GM23338 (cell line): ENCODE measurements at regions not wholly inside any gene's neighbourhood (a gene's known extent, or its start where the extent isn't known, plus 50 kb on each side); places are given as distances from the start of the nearest gene placed in this dataset.

Experiments
- ATAC-seq: fragments of 200-7000 bp; cut with Tn5 transposase; 3 replicates; pipeline ENCODE4 v1.9.1; 2020
- DNase-seq: peaks from one replicate; pipeline ENCODE4 v3.0.0-alpha.2; 2015; ENCODE audit warnings: low spot score
- H2AFZ ChIP-seq: fragments of 200-600 bp; sonication (generic); 2 replicates; pipeline ENCODE4 v1.8.0; 2016; ENCODE audit warnings: antibody characterized with exemption, mild to moderate bottlenecking, moderate library complexity
- H3F3A ChIP-seq: fragments of 200-600 bp; sonication (generic); replicated peaks from 2 replicates; pipeline ENCODE4 v1.8.0; 2017; ENCODE audit warnings: antibody characterized with exemption, mixed run types, low read depth
- H3K27ac ChIP-seq: fragments of 200-600 bp; sonication (generic); 2 replicates; pipeline ENCODE4 v1.6.1; 2016; ENCODE audit warnings: low read depth
- H3K27me3 ChIP-seq: fragments of 200-600 bp; sonication (generic); 2 replicates; pipeline ENCODE4 v1.8.0; 2016; ENCODE audit warnings: mild to moderate bottlenecking, mixed run types, moderate library complexity; ENCODE audit not compliant: insufficient read depth
- H3K36me3 ChIP-seq: fragments of 200-600 bp; sonication (generic); 2 replicates; pipeline ENCODE4 v1.8.0; 2016; ENCODE audit warnings: mild to moderate bottlenecking; ENCODE audit not compliant: insufficient read depth
- H3K4me1 ChIP-seq: fragments of 200-600 bp; sonication (generic); 2 replicates; pipeline ENCODE4 v1.8.0; 2016; ENCODE audit warnings: mild to moderate bottlenecking, moderate library complexity; ENCODE audit not compliant: insufficient read depth
- H3K4me2 ChIP-seq: fragments of 200-600 bp; sonication (generic); 2 replicates; pipeline ENCODE4 v1.7.1; 2017; ENCODE audit warnings: mixed run types
- H3K4me3 ChIP-seq: fragments of 200-600 bp; sonication (generic); 2 replicates; pipeline ENCODE4 v1.6.1; 2016; ENCODE audit warnings: mixed run types
- H3K79me2 ChIP-seq: fragments of 200-600 bp; sonication (generic); replicated peaks from 2 replicates; pipeline ENCODE4 v1.8.0; 2017; ENCODE audit warnings: mild to moderate bottlenecking; ENCODE audit not compliant: insufficient read depth
- H3K9me2 ChIP-seq: fragments of 200-600 bp; sonication (generic); 2 replicates; pipeline ENCODE4 v1.8.0; 2017; ENCODE audit not compliant: insufficient read depth
- H4K20me1 ChIP-seq: fragments of 200-600 bp; sonication (generic); replicated peaks from 2 replicates; pipeline ENCODE4 v1.8.0; 2017; ENCODE audit warnings: mild to moderate bottlenecking; ENCODE audit not compliant: insufficient read depth
- H3K27ac Mint-ChIP-seq: 2 replicates; pipeline ENCODE4 v1.8.0; 2020; ENCODE audit warnings: inconsistent platforms, mild to moderate bottlenecking, moderate library complexity, mixed read lengths
- H3K27me3 Mint-ChIP-seq: 3 replicates; pipeline ENCODE4 v1.8.0; 2022; ENCODE audit warnings: low read depth, mild to moderate bottlenecking, moderate library complexity, mixed read lengths, inconsistent platforms; ENCODE audit not compliant: insufficient read depth, poor library complexity
- H3K36me3 Mint-ChIP-seq: 3 replicates; pipeline ENCODE4 v1.8.0; 2021; ENCODE audit warnings: low read depth, mild to moderate bottlenecking, inconsistent platforms, moderate library complexity, mixed read lengths
- H3K4me1 Mint-ChIP-seq: 3 replicates; pipeline ENCODE4 v1.8.0; 2020; ENCODE audit warnings: mild to moderate bottlenecking, inconsistent platforms, mixed read lengths
- H3K4me3 Mint-ChIP-seq: 3 replicates; pipeline ENCODE4 v1.8.0; 2021; ENCODE audit warnings: moderate library complexity, mild to moderate bottlenecking, inconsistent platforms, mixed read lengths
- H3K9me3 Mint-ChIP-seq: 3 replicates; pipeline ENCODE4 v1.8.0; 2020; ENCODE audit warnings: moderate library complexity, mild to moderate bottlenecking, inconsistent platforms, mixed read lengths
- CTCF ChIP-seq, 2 experiments: fragments of 200-600 bp in 1 of 2; sonication (generic) in 1 of 2; conservative IDR thresholded peaks; 2 replicates each; pipeline versions ENCODE4 v1.5.1 to v1.6.1; 2016 to 2017; ENCODE audit warnings: antibody characterized with exemption in 2 of 2, low read depth in 2 of 2, mild to moderate bottlenecking in 2 of 2, moderate library complexity in 1 of 2
- ETS1 ChIP-seq: IDR thresholded peaks from 2 replicates; pipeline ENCODE4 v1.6.1; 2016; ENCODE audit warnings: antibody characterized with exemption
- EZH2 ChIP-seq: fragments of 200-600 bp; sonication (generic); IDR thresholded peaks from one replicate; pipeline ENCODE4 v1.8.0; 2017; ENCODE audit warnings: antibody characterized with exemption, mild to moderate bottlenecking, low read depth; ENCODE audit not compliant: unreplicated experiment
- JUNB ChIP-seq: IDR thresholded peaks from one replicate; pipeline ENCODE4 v1.6.1; 2016; ENCODE audit warnings: antibody characterized with exemption; ENCODE audit not compliant: unreplicated experiment
- POLR2AphosphoS5 ChIP-seq: IDR thresholded peaks from 2 replicates; pipeline ENCODE4 v1.6.1; 2016; ENCODE audit warnings: antibody characterized with exemption, low read depth
- REST ChIP-seq: IDR thresholded peaks from one replicate; pipeline ENCODE4 v1.6.1; 2018; ENCODE audit warnings: antibody characterized with exemption; ENCODE audit not compliant: unreplicated experiment
- ZNF462 ChIP-seq: fragments of 250-450 bp; sonication (Bioruptor Pico); IDR thresholded peaks from 2 replicates; pipeline ENCODE4 v1.5.0; 2020; ENCODE audit warnings: mild to moderate bottlenecking, moderate library complexity

GRCh38 chr20:16808796-16809195, 60.6 kb downstream of the OTOR start:
- H3K9me3 Mint-ChIP-seq = peaks cover 2% of the 10 kb centered on the region; the same call in 2 of the 3 replicates
- H3K4me1 ChIP-seq = 0 out of 2 replicates have a peak, but pooled peaks cover 4% of the 10 kb centered on the region
- H4K20me1 ChIP-seq = no peaks in the 10 kb centered on the region
- ATAC-seq = no peak
- DNase-seq = no peak
- H3K79me2 ChIP-seq = no peaks in the 10 kb centered on the region
- H3K36me3 ChIP-seq = no peaks in the 10 kb centered on the region
- H3K9me2 ChIP-seq = no peaks in the 10 kb centered on the region
- peaks cover 11% of the 10 kb centered on the region; the same call in 2 of the 3 replicates for H3K4me1 Mint-ChIP-seq
- no peaks in the 10 kb centered on the region for H3K36me3 Mint-ChIP-seq
- no peak overlapping the region for H3K4me2 ChIP-seq
- H3K27ac ChIP-seq = no peak overlapping the region
- no peaks in the 10 kb centered on the region for H3F3A ChIP-seq
- no peak overlapping the region for H2AFZ ChIP-seq
- no peak overlapping the region for H3K4me3 Mint-ChIP-seq
- no peaks in the 10 kb centered on the region for H3K27me3 ChIP-seq
- H3K4me3 ChIP-seq = no peak overlapping the region
- TF ChIP-seq ETS1 (no peak), POLR2AphosphoS5 (no peak), JUNB (no peak), EZH2 (no peak), REST (no peak), CTCF (conservative IDR thresholded peaks at IDR 0.05; ENCODE audit: low read depth in 2 of 2) (no peak), ZNF462 (CRISPR knock-in tag) (no peak)
- no peak overlapping the region for H3K27ac Mint-ChIP-seq
- H3K27me3 Mint-ChIP-seq = peaks cover 7% of the 10 kb centered on the region
